ENCODE measurements at regions not wholly inside any gene's neighbourhood (a gene's known extent, or its start where the extent isn't known, plus 50 kb on each side); places are given as distances from the start of the nearest gene placed in this dataset.

DNA sequence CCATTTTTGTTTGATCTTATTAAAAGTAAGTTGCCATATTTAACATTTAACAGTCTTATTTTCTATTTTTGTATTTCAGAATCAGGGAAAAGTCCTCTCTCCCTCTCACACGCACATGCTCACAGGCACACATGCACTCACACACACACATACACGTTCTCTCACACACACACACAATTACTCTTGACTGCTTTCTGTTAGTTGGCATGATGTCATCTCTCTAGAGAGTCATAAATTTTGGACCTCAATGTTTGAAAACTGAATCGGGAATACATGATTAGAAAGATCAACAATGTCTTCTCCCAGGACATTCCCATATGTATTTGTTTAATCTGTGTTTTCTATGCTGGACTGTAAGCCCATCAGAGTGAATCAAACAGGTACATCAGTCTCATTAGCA, 165.7 kb upstream of the AHR start:
- no peak for DNase-seq

DNA sequence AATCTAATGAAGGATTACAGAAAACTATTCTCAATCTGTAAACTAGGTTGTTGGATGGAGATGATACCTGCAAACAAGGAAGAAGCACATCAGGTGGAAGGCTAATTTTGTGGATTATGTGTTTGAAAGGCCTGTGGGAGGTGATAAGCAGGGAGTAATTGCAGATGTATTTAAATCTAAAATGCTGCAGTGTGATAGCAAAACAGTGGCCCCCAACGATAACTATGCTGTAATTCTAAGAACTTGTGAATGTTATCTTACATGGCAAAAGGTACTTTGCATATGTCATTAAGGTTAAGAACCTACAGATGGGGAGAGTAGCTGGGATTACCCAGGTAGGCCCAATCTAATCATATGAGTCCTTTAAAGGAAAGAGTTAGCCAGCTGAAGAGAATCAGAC, 164.5 kb upstream of the AHR start:
- DNase-seq, result no peak

DNA sequence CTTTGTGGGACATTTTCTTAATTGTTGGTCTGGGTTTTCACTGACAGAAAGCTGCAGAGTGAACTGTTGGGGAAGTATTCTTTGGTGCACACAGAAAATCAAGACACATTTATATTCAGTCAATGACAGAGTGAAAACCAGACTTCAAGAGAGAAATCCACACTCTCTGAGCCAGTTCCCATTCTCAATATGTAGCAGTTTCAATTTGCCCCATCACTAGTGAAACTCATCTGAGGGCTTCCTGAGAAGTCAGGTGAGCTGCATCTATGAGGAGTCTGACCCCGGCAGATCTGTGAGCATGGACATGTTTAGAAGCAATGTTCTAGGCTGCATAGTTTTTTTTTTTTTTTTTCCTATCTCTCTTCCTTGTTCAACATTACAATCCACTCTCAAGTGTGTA, 163.7 kb upstream of the AHR start:
- DNase-seq, result peak; percentile 44

DNA sequence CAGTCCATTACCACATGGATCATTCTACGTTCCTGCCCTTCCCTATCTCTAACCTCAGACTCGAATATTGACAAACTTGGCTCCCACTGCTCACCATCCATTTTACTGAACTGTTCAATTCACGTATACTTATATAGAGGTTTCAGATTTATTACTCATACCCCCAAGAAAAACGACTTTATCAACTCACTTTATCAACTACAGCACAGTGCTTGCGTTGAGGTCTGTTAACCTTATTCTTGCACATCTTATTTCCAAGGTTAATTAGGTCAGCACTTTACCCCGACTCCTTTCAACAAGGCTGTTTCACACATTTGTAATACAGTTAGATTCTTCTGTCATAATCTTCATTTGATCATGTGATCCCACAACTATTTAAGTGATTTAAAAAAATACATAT, 162.3 kb upstream of the AHR start:
- no peak for DNase-seq

DNA sequence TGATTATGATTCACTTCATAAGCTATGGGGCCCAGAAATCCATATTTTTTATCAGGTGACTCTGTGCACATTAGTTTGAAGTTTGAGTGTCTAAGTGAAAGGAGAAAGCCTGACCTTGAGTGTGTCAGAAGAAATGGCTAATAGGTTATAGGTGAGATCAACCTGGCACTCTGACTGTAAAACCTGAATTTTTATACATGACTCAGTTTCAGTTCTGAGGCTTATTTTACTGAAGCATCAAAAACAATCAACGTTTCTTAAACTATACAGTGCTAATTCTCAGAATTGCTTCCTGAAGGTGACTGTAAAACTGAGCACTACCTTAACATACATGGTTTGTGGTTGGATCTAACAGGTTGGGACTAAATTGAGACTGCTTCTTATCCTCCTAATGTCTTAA, 159.4 kb upstream of the AHR start:
- no peak for DNase-seq

DNA sequence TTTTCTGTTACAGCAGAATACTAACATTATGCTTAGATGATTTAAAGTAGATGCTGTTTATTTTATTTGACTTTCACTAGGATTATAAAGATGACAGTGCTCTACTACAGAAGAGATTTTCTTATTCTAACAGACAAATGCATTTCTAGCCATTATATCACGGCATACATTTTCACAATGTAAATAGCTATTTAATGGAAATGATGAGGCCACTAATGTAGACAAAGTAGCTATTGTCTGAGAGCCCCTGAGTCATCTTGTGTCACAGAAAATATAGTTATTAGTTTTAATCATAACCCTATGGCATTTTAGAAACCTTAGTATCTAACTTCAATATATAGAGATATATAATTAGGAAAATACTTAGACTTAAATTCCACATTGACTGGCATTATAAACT, 158.0 kb upstream of the AHR start:
- no peak for DNase-seq

DNA sequence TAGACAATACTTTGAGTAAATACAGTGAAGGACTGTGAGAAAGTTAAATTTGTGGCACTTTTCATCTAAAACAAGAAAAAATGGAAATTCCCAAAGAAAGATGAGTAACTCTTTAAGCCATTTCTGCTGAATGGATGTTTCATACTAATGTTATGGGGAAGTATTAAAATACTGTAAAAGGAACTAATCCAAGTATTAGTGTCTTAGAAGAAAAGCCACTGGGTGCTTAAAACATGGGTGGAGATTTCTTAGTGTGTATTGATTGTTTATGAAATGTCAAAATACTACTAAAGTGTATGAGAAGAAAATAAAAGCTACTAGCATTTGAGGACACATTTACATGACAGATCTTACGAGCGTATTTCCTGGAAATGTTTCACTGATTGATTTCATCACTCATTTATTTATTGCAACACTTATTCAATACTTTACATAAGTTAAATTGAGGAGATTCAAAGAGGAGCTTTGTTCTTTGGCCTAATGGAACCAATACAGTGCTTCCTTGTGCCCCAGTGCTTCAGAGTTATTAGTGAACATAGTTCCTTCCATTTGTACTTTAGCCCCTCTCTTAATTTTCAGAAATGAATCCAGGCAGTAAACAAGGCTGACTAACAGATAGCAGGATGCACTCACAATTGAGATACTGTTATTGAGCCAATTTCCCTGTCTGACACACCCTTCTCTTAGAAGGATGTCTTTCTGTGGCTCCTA, 155.5 kb upstream of the AHR start:
- no peak for DNase-seq

DNA sequence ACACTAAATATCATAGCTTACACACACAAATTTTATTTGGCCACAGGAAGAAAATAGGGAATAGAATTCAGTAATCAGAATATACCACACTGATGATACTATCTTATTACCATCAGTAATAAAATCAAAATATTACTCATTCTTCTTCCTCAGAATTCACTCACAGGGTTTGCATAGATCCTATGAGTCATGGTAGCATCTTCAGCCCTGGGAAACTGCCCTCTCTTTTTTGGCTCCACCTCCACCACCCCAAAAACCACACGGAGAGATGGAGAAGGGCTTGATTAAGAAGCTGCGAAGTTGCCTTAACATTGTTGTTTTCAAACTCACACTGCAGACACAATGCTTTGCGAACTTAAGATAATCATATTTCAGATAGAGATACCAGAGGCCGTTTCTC, 154.1 kb upstream of the AHR start:
- peak; percentile 75 for DNase-seq

DNA sequence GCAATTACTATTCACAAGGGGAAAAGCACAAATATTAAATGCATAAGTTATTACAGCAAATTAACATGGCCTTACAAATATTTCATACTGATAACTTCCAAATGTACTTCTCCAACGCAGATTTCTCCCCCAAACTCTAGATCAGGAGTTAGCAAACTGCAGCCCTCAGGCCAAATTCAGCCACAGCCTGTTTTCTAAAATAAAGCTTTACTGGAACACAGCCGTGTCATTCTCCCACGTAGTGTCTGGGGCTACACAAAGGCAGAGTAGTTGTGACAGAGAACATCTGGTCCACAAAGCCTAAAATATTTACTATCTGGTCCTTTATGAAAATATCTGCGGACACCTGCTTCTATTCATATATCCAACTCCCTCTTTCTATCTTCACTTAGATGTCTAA, 151.8 kb upstream of the AHR start:
- no peak for DNase-seq

DNA sequence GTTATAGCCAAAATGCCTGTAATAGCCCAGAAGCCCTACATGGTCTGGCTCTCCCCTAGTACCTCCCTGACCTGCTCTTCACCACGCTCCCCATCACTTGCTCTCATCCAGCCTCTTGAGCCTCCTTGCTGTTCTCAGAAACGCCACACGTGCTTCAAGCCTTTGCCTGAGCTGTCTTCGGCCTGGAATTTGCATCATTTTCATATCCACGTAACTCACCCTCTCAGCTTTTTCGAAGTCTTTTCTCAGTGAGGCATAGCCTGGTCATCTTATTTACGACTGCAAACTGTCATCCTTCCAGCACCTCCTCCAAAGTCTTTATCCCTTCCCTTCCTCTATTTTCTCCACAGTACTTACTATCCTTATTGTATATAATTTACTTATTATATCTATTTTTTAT, 151.0 kb upstream of the AHR start:
- no peak for DNase-seq

DNA sequence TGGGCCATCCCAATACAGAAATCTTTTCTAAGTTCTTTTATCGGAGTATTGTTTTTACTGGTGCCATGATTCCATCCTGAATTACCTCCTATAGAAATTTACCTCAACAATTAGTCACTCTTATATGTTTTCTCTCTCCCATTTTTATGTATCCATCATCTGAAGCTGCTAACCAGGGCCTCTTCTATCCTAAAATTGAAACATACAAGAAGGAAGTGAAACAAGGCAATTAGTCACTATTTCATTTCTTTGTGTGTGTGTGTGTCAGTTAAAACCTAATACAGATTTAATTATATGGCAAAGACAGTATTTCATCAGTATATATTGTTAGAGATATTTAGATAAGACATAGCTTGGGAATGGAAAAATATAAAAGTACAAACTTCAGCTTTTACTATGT, 148.4 kb upstream of the AHR start:
- no peak for DNase-seq

DNA sequence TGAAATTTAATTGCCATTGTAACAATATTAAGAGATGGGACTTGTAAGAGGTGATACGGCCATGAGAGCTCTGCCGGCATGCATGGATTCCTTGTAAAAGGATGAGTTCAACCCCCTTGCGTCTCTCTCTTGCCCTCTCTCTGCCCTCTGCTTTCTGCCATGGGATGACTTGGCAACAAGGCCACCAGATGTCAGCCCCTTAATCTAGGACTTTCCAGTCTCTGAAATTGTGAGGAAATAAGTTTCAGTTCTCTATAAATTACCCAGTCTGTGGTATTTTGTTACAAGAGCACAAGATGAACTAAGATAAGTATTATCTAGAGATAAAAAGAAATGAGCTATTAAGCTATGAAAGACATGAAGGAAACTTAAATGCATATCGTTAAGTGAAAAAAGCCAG, 145.7 kb upstream of the AHR start:
- no peak for DNase-seq

DNA sequence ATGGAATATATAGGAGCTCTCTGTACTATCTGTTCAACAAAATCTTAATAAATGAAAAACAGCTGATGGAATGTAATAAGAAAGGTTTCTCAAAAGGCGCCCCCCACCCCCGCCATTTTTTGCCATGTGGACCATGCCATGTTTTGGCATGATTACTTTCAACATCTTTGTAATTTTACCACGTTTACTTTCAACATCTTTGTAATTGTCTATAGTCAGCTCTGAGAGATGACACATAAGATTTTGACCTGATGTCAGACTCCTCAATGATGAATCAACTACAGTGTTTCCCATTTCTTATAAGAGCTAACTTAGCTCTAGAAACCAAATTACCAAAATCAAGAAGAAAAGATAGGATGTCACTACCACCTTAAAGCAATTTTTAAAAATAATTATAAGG, 144.9 kb upstream of the AHR start:
- no peak for DNase-seq

DNA sequence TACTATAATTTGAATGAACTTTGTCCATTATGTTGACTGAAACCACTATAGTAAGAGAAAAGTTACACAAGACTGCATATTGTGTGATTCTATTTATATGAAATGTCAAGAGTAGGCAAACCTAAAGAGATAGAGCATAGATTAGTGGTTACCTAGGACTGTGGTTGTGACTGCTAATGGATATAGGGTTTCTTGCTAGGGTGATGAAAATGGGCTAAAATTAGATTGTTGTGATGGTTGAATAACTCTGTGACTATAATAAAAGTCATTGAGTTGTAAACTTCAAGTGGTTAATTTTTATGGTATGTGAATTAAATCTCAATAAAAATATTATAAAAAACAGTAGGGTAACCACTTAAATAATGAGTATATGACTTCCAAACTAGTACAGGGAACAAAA, 142.9 kb upstream of the AHR start:
- DNase-seq, result no peak

DNA sequence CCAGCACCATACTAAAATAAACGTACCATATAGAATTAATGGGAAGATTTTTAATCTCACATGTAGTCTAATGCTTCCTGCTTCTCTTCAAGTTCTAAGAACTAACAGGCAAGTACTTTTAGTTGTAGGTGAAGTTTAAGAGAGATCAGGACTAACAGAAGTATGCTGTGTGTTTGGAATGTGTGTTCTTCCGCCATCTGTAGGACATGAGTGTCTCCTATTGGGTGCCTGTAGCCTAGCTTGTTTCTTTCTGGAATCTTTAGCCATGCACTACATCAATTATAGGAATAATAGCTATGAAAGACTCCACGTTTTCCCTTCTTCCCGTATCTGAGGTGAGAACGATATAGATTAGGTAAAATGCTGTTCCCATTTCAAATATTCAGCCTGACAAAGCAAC, 140.2 kb upstream of the AHR start:
- no peak for DNase-seq

DNA sequence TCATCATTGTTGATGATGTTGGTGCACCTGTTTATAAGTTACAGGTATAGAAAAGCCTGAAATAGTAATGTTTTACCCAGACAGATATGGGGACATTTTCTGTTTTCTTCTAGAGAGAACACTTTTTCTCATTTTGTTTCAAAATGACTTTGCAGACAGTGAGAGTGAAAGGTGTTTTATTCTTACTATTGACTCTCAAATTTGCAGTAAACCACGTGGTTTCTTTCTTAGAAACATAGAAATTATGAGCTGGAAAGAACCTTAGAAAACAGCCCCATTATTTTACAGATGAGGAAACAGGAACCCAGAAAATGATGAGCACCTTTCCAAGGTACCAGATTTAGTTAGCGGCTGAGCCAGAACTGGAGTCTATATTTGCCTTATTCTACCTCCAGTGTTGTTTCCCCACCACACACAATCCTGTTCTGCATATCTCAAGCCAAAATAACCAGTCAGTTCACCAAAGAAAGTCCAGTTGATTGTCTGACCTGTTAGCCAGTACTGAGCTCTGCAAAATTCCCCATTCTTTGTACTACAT, 138.9 kb upstream of the AHR start:
- no peak for DNase-seq

DNA sequence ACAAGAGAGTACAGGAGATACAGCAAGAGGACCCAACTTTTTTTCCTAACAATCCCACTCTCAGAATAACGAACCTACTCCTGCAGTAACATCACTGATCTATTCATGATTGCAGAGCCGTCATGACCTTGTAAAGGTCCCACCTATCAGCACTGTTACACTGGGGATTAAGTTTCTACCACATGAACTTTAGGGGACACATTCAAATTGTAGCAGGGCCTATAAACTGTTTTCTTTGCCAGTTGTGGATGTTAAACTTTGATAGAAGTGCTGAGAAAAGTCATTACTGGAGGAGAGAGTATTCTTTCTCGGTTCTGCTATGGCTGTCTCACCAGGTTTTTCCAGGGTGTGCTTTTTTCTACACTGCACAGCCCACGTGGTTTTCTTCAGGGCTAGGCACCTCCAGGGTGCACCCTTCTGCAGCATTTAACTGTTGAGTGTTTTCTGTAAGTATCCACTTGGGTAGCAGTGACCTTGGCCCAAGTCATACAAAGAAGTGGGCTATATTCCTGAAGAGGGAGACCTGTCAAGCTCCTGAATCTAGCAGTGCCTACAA, 131.6 kb upstream of the AHR start:
- DNase-seq, result peak; percentile 41

DNA sequence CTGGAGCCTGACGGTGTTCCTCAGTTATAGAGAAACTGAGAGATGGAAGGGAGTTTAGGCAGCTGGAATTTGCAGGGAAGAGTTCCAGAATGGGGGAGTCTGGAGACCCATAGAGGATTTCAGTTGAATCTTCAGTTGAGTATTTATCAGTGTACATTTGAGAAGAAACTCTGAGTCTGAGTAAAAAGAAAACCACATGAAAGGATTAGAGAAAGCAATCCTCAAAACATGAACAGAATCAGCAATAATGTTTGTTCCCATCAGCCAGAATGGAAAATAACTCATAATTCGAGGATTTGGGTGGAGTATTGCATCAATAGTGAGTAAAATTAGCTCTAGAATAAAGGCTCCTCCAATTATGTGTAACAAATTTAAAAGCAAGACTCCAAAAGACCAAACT, 130.0 kb upstream of the AHR start:
- no peak for DNase-seq

DNA sequence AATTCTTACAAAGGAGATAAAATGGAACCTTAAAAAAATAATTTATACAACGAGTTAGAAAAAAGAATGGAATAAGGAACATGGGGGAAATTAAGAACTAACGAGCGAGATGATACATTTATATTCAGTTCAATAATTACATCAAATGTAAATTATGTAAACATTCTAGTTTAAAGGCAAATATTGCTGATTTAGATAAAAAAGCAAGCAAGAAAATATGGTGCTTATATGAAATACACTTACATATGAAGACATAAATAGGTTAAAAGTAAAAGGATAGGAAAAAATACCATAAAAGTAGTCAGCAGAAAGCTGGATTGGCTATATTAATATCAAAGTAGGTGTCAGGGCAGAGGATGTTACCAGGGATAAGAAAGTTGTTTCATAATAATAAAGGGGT, 127.0 kb upstream of the AHR start:
- DNase-seq, result no peak

DNA sequence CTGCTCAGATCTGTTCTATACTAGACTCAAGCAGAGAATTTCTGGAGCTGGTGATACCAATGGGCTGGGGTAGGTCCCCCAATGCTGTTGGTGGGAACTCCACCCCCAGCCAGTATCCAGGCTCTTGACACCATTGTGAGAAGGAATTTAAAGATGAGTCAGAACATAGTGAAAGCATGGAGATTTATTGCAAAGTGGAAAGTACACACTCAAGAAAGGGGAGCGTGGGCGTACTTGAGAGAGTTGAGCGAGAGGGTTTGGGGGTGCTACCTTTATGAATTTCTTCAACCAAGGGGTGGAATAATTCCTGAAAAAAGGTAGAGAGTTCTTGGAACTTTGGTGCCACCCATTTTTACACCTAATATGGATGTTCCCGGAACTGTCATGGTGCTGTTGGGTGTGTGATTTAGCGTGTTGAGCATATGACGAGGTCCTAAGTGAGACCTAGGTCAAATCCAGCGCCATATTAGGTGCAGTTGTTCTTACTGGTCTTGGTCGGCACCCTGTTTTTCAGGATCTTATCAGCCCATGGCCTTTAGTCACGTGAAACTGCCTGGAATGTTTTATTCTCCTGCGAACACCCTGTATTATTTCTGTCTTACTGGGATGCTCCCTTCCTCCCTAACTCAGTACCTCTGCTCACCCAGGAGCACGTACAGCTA, 122.0 kb upstream of the AHR start:
- no peak for DNase-seq

DNA sequence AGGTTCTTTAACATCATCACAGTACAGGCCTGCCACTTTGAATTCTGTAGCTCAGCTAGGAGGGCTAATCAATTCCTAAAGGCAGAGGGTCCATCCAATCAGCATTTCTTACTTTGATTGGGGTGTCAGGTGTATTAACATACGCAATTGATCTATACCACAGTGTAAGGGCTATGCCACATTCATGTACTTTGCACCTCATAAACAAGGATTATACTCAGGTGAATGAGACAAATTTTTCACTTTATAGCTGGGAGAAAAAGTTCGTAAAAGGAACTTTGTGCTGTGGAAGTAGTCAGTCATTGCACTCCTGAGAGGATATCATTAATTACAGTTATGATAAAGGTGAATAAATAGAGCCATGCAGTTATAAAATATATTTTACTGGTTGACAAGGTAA, 119.9 kb upstream of the AHR start:
- no peak for DNase-seq

DNA sequence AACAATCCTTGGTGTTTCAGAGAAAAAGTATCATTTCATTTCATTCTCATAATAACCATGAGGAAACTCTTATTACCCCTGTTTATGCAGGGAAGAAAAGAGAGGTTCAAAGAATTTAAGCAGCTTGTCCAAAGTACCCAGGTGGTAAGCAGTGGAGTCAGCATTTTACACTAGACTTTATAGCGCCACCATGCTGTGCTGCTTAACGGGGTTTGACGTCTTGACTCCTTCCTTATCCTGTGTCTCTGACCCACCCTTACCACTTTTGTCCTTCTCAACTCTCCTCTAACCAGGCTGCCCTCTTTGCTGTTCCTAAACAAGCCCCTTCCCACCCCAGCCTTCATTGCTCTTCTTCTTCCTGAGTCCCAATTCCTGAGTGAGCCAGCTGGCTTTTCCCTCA, 117.0 kb upstream of the AHR start:
- DNase-seq, result no peak

DNA sequence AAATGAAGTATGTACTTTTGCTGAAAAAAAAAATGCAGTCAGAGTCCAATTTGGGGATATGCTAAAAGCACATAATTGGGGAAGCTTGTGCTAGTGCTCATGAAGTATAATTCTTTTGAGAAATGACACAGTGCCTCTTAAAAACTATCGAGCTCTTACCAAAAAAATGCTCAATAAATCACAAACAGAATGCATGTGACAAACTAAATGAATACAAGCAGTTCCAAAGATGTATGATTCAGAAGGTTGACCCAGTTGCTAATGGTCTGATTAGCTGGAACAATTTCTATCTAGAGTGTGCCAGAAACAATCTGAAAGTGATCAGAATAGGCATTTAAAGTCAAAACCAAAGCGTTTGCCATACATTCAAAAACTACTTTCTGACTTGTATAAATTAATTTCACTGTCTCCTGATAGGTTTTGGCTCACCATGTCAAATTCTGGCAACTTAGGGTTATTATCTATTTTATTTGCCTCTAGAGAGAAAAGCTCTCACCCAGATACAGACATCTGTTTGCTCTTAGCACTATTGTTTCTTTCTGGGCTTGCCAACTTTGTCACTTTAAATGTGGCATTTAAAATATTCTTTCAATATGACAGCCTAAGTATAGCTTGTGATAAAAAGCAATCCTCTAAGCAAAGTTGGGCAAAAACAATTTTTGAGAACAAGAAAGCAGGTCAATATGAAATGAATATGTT, 114.7 kb upstream of the AHR start:
- no peak for DNase-seq

Measured in activated CD4-positive, alpha-beta T cell treated with anti-CD3 and anti-CD28 coated beads for 48 hours (primary cell).